Testis (tissue), 2 donors: ENCODE measurements at regions not wholly inside any gene's neighbourhood (a gene's known extent, or its start where the extent isn't known, plus 50 kb on each side); places are given as distances from the start of the nearest gene placed in this dataset.

ENCODE experiments used
- POLR2A ChIP-seq: fragments of 450-650 bp; IDR thresholded peaks from one replicate; pipeline ENCODE4 v1.6.1; 2017; ENCODE audit warnings: antibody characterized with exemption, mild to moderate bottlenecking, moderate library complexity
- TF ChIP-seq, protein P1 (sequence below), 3 experiments: fragments of 450-650 bp in 2 of 3; fragments of 200-600 bp in 1 of 3; sonication (generic) in 1 of 3; IDR thresholded peaks; one replicate each; pipeline ENCODE4 v1.5.1; 2016 to 2019; ENCODE audit warnings: antibody characterized with exemption in 3 of 3, mild to moderate bottlenecking in 2 of 3, moderate library complexity in 1 of 3

DNA sequence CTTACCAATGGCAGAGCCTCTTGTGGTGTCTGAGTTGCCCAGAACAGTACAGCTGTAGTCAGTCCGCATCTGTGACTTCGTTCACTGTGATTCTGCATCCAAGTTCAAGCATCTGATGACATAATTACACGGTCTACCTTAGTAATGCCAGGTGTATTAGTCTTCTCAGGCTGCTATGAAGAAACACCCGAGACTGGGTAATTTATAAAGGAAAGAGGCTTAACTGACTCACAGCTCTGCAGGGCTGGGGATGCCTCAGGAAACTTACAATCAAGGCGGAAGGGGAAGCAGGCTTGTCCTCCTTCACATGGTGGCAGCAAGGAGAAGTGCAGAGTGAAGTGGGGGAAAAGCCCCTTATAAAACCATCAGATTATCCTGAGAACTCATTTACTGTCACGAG, 163.9 kb upstream of the SULF2 start:
- TF ChIP-seq, protein P1, sequence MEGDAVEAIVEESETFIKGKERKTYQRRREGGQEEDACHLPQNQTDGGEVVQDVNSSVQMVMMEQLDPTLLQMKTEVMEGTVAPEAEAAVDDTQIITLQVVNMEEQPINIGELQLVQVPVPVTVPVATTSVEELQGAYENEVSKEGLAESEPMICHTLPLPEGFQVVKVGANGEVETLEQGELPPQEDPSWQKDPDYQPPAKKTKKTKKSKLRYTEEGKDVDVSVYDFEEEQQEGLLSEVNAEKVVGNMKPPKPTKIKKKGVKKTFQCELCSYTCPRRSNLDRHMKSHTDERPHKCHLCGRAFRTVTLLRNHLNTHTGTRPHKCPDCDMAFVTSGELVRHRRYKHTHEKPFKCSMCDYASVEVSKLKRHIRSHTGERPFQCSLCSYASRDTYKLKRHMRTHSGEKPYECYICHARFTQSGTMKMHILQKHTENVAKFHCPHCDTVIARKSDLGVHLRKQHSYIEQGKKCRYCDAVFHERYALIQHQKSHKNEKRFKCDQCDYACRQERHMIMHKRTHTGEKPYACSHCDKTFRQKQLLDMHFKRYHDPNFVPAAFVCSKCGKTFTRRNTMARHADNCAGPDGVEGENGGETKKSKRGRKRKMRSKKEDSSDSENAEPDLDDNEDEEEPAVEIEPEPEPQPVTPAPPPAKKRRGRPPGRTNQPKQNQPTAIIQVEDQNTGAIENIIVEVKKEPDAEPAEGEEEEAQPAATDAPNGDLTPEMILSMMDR (IDR thresholded peaks at IDR 0.05) = no peak
- no peak for TF ChIP-seq POLR2A
